22Rv1 (cell line): ENCODE measurements at regions not wholly inside any gene's neighbourhood (a gene's known extent, or its start where the extent isn't known, plus 50 kb on each side); places are given as distances from the start of the nearest gene placed in this dataset.

Experiments used
- H3K27ac ChIP-seq: fragments of 450-650 bp; 2 replicates; pipeline ENCODE4 v1.5.1; 2017
- CTCF ChIP-seq: fragments of 450-650 bp; IDR thresholded peaks from 2 replicates; pipeline ENCODE4 v1.5.1; 2017; ENCODE audit warnings: mild to moderate bottlenecking
- ZFX ChIP-seq: fragments of 450-650 bp; IDR thresholded peaks from 2 replicates; pipeline ENCODE4 v1.6.1; 2017; ENCODE audit warnings: antibody characterized with exemption, borderline replicate concordance

DNA sequence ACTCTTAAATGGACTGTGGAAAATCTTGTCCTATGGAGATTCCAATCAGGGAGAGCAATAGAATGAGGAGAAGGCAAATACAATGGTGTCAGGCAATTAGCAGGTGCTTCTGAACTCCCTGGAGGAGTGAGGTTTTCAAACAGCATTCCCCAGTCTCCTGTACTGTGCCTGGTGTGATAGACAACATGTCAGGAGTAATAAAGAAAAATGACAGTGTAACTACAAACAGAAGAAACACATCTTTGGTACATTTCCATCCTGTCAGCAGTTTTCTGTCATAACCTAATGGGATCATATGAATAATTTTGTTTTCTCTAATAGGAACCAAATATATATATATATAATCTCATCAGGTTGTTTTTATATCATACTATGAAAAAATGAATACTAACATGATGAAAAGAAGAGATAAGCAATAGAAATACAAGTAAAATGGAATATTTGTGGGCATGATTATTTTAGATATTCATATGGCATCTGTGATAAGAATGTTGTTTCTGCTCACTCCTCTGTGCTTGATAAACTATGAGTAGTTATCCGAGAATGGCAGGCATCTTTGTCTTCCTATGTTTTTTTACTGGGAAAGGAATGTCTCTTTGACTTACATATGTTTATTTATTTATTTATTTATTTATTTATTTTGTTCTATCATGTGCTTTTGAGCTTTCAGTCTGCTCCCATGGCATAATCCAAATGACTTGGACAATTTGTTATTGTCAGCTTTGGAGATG, 441.7 kb downstream of the TXNL1 start:
- no peak for TF ChIP-seq CTCF
- no peak for TF ChIP-seq ZFX
- H3K27ac ChIP-seq: no peak overlapping the region

- TF ChIP-seq CTCF: no peak
- TF ChIP-seq ZFX: no peak
Observed at GRCh38 chr18:56191334-56191733, 447.1 kb downstream of the TXNL1 start.

DNA sequence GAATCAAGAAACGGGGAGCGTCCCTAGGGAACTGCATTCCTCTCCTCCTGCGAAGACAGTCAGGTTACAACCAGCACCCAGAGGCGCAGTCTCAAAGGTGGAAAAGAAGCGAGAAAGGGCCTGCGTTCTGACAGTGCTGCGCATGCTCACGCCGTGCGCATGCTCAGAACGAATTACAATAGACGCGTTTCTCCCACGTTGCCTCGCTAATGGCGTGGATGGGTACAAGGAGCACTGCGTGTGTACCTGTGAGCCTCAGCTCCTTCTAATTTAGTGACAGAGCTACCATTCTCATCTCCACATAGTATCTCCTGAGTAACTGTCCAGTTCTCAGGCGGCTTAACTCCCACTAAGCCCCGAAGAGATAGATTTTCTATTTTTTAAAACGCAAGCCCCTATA, 448.8 kb downstream of the TXNL1 start:
- no peak for TF ChIP-seq CTCF
- TF ChIP-seq ZFX: no peak
- no peak overlapping the region for H3K27ac ChIP-seq

More at GRCh38 chr18:56191334-56191733, 447.1 kb downstream of the TXNL1 start:
- no peak overlapping the region for H3K27ac ChIP-seq

- no peak overlapping the region for H3K27ac ChIP-seq
- TF ChIP-seq CTCF (no peak), ZFX (no peak)
Observed at GRCh38 chr18:56188529-56189275, 449.7 kb downstream of the TXNL1 start.

DNA sequence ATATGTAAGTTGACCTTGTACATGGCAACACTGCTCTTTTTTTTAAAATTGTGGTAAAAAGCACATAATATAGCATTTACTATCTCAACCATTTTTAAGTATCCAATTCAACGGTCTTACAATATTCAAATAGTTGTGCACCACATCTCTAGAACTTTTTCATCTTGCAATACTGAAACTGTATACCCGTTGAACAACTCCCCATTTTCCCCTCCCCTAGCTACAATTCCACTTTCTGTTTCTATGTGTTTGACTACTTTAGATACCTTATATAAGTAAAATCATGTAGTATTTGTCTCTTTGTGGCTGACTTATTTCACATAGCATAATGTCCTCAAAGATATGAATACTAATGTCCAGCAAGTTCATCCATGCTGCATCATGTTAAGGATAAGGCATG, 452.1 kb downstream of the TXNL1 start:
- H3K27ac ChIP-seq: no peak overlapping the region
- TF ChIP-seq ZFX: no peak
- TF ChIP-seq CTCF: no peak

DNA sequence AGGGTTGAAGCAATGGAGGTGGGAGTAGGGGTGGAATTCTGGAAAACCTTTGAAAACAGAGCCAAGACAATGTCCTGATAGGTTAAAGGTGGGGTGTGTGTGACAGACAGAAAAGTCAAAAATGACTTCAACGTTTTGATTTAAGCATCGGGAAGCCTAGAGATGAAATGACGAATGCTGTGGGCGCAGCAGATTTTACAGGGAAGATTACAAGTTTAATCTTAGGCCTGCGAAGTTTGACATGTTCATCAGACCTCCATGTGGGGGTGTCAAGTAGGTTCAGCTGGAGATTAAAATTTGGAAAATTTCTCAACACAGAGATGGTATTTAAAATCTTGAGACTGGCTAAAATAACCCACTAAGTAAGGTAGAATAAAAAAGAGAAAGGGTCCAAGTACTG, 453.3 kb downstream of the TXNL1 start:
- no peak for TF ChIP-seq CTCF
- TF ChIP-seq ZFX: no peak
- H3K27ac ChIP-seq: no peak overlapping the region

GRCh38 chr18:56176751-56177150, 461.6 kb downstream of the TXNL1 start:
- H3K27ac ChIP-seq: no peak overlapping the region

More at GRCh38 chr18:56176751-56177150, 461.6 kb downstream of the TXNL1 start:
- TF ChIP-seq ZFX (no peak), CTCF (no peak)
